Mucosa of descending colon (tissue), 3 donors: ENCODE measurements at regions not wholly inside any gene's neighbourhood (a gene's known extent, or its start where the extent isn't known, plus 50 kb on each side); places are given as distances from the start of the nearest gene placed in this dataset.

ENCODE experiments used
- ATAC-seq: fragments of 200-7000 bp; cut with Tn5 transposase; one replicate; pipeline ENCODE4 v1.9.1; 2020; ENCODE audit warnings: mild to moderate bottlenecking, moderate library complexity
- DNase-seq, 3 donors: peaks; one replicate each; pipeline ENCODE4 v3.0.0-alpha.2; 2020
- H3K36me3 ChIP-seq: fragments of 200-600 bp; one replicate; pipeline ENCODE4 v1.8.0; 2021; ENCODE audit warnings: low read depth, mild to moderate bottlenecking
- H3K4me1 ChIP-seq: fragments of 200-600 bp; one replicate; pipeline ENCODE4 v1.8.0; 2021; ENCODE audit warnings: low read depth, mild to moderate bottlenecking
- H3K4me3 ChIP-seq: fragments of 200-600 bp; one replicate; pipeline ENCODE4 v1.8.0; 2021; ENCODE audit warnings: mild to moderate bottlenecking
- H3K9me3 ChIP-seq: fragments of 200-600 bp; one replicate; pipeline ENCODE4 v1.8.0; 2021; ENCODE audit warnings: mild to moderate bottlenecking
- CTCF ChIP-seq: fragments of 200-600 bp; IDR thresholded peaks from one replicate; pipeline ENCODE4 v1.8.0; 2022; ENCODE audit warnings: antibody characterized with exemption, mild to moderate bottlenecking
- intact Hi-C, 2 donors: fragments of 100-400 bp; cut with DNase I in 1 of 2; cut with micrococcal nuclease in 1 of 2; formaldehyde crosslinking; loops; one replicate each; pipeline versions ENCODE4 v1.11.0 to v1.11.1; 2022; cut with DNase I, micrococcal nuclease
- donor health status: DM: no; HTN: no; CAD: no; lungs with moderate emphysema.
- donor health status: DM: no; HTN: no; CAD: no.
- donor health status: DM: no; HTN: yes; CAD: no.

DNA sequence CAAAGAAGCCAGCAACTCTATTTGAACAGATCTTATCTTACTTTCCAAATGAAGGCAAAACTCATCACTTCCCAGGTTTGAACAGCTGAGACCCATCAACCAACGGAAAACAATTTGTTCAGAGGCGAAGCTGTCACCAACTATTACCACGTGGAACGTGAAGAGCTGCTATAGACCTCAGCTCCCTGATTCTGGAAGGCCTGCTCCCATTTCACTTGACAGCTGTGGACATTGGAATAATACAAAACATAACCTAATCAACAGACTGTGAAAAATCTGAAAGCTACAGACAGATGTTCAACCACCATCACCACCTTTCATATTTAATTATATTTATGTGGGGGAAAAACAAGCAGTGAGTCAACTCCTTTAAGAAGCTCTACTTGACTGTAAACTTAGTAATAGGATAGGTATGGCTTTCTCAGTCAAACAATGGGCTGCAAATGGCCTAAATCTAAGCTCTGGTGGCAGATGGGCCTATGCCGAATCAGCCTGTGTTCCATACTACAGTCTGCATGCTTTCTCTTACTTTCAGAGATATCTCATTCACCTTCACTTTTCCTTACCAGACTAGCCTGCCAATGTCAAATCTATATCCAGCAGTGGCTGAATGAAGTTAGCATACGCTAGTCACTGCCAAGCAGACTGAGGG is 896.4 kb downstream of the TDRD15 start:
- ATAC-seq: no peak
- no peaks in the 10 kb centered on the region for H3K4me1 ChIP-seq
- no peak overlapping the region for H3K4me3 ChIP-seq
- intact Hi-C loops: no loop called here
- no peak for DNase-seq
- no peak for TF ChIP-seq CTCF
- H3K36me3 ChIP-seq: no peaks in the 10 kb centered on the region
- H3K9me3 ChIP-seq: no peaks in the 10 kb centered on the region

DNA sequence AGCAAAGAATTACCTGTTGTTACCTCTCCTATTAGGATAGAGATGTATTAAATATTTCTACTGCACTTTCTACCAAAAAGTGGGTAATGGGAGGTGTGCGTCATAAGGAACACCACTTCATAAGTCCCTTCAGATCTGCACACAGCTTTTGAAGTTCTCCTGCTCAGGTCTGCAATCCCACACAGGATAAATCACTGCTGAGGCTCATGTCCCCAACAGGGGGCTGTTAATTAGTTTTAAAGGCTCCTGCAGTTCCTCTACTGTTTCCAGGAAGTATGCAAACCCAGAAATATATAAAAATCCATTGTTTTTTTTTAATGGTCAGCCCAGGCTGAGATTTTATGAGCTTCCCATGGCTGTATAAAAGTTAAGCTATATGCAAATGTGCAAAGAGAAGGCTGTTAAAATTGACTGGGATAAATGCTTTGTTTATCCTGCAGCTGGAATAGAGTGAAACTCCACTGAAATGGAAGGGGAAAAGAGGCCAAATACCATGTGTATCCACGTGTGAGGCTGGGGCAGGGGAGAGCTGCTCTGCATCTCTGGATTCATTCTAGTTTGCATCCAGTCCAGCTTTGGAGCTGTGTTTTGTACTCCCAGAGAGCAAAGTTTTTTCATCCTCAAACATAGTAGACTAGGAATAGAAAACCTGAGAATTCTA is 903.7 kb downstream of the TDRD15 start:
- no peak for TF ChIP-seq CTCF
- Histone ChIP-seq H3K4me3 (no peak overlapping the region), H3K9me3 (no peaks in the 10 kb centered on the region), H3K4me1 (no peaks in the 10 kb centered on the region), H3K36me3 (no peaks in the 10 kb centered on the region)
- no peak for ATAC-seq
- no peak for DNase-seq
- intact Hi-C loops: no loop called here

- DNase-seq (no peak), ATAC-seq (no peak)
- TF ChIP-seq CTCF: no peak
- Histone ChIP-seq H3K4me1 (no peaks in the 10 kb centered on the region), H3K9me3 (no peaks in the 10 kb centered on the region), H3K36me3 (no peaks in the 10 kb centered on the region), H3K4me3 (no peak overlapping the region)
- intact Hi-C loops: no loop called here
Observed at GRCh38 chr2:22035361-22035830, 911.6 kb downstream of the TDRD15 start.

- intact Hi-C loops: no loop called here
- Histone ChIP-seq H3K9me3 (no peaks in the 10 kb centered on the region), H3K36me3 (no peaks in the 10 kb centered on the region), H3K4me3 (no peak overlapping the region), H3K4me1 (no peaks in the 10 kb centered on the region)
- ATAC-seq (no peak), DNase-seq (no peak)
- TF ChIP-seq CTCF: no peak
Observed at GRCh38 chr2:22037274-22037673, 913.5 kb downstream of the TDRD15 start.

DNA sequence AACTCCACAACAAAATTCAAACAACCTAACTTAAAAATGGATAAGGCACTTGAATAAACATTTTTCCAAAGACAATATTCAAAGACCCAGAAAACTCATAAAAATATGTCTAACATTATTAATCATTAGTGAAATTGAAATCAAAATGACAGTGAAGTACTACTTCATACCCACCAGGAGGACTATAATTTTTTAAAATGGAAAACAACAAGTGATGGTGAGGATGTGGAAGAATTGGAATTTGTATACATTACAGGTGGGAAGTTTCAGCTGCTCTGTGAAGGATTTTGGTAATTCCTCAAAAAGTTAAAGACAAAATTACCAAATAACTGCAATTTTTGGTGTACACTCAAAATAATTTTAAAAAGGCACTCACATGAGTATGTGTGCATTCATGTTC is 920.0 kb downstream of the TDRD15 start:
- no peak for TF ChIP-seq CTCF
- no peak for ATAC-seq
- intact Hi-C loops: no loop called here

More for the DNA sequence above, 920.0 kb downstream of the TDRD15 start:
- H3K36me3 ChIP-seq: no peaks in the 10 kb centered on the region
- DNase-seq: no peak
- H3K9me3 ChIP-seq: no peaks in the 10 kb centered on the region
- H3K4me1 ChIP-seq: no peaks in the 10 kb centered on the region
- H3K4me3 ChIP-seq: no peak overlapping the region
